B cell (primary cell): ENCODE measurements at regions not wholly inside any gene's neighbourhood (a gene's known extent, or its start where the extent isn't known, plus 50 kb on each side); places are given as distances from the start of the nearest gene placed in this dataset.

Source experiments
- EZH2 ChIP-seq: IDR thresholded peaks from 2 replicates; pipeline ENCODE4 v1.6.1; 2012; ENCODE audit warnings: borderline replicate concordance, low read depth, mild to moderate bottlenecking, moderate library complexity, low read length; ENCODE audit not compliant: insufficient read depth, poor library complexity, severe bottlenecking
- TF ChIP-seq, protein P1 (sequence below): fragments of 200-600 bp; IDR thresholded peaks from one replicate; pipeline ENCODE4 v1.8.0; 2022; ENCODE audit warnings: antibody characterized with exemption, mild to moderate bottlenecking

DNA sequence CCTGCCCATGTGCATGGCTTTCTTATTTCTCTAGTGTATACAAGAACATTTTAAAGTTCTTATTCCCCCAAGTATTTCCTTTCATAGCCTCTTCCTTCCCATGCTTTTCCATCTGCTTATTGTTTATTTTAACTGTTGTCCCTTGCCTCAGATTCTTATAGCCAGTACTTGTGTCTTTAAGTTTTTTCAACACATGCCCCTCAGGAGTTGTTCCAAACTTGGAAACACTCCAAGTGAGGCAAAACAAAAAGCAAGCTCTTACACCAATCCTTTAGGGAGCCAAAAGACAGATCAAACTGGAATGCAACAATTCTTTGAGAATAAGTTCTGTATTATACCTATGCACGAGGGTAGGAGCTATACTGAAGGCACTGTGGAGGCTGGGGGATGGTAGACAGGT lies 222.0 kb upstream of the STK26 start:
- TF ChIP-seq, protein P1, sequence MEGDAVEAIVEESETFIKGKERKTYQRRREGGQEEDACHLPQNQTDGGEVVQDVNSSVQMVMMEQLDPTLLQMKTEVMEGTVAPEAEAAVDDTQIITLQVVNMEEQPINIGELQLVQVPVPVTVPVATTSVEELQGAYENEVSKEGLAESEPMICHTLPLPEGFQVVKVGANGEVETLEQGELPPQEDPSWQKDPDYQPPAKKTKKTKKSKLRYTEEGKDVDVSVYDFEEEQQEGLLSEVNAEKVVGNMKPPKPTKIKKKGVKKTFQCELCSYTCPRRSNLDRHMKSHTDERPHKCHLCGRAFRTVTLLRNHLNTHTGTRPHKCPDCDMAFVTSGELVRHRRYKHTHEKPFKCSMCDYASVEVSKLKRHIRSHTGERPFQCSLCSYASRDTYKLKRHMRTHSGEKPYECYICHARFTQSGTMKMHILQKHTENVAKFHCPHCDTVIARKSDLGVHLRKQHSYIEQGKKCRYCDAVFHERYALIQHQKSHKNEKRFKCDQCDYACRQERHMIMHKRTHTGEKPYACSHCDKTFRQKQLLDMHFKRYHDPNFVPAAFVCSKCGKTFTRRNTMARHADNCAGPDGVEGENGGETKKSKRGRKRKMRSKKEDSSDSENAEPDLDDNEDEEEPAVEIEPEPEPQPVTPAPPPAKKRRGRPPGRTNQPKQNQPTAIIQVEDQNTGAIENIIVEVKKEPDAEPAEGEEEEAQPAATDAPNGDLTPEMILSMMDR: no peak
- no peak for TF ChIP-seq EZH2
